Left ventricle myocardium inferior (tissue), 1 donor: ENCODE measurements at regions not wholly inside any gene's neighbourhood (a gene's known extent, or its start where the extent isn't known, plus 50 kb on each side); places are given as distances from the start of the nearest gene placed in this dataset.
"Not testable (repeated sequence)": the region's sequence is repeated elsewhere in the genome, so short reads cannot be mapped to it uniquely, and the experiment has no call there.

Experiments
- DNase-seq: peaks from one replicate; pipeline ENCODE4 v3.0.0-alpha.2; 2020
- H3K27ac ChIP-seq: fragments of 200-600 bp; replicated peaks from 2 replicates; pipeline ENCODE4 v1.8.0; 2021
- H3K27me3 ChIP-seq: fragments of 200-600 bp; 2 replicates; pipeline ENCODE4 v1.8.0; 2021; ENCODE audit warnings: low read depth
- H3K36me3 ChIP-seq: fragments of 200-600 bp; 2 replicates; pipeline ENCODE4 v1.8.0; 2021
- H3K4me1 ChIP-seq: fragments of 200-600 bp; 2 replicates; pipeline ENCODE4 v1.8.0; 2021
- H3K4me3 ChIP-seq: fragments of 200-600 bp; 2 replicates; pipeline ENCODE4 v1.8.0; 2021; ENCODE audit warnings: mild to moderate bottlenecking, moderate library complexity
- H3K9me3 ChIP-seq: fragments of 200-600 bp; replicated peaks from 2 replicates; pipeline ENCODE4 v1.8.0; 2021
- intact Hi-C: fragments of 100-400 bp; cut with micrococcal nuclease; formaldehyde crosslinking; loops from one replicate; pipeline ENCODE4 v1.11.0; 2022
- TF ChIP-seq, protein P1 (sequence below): fragments of 200-600 bp; IDR thresholded peaks from 2 replicates; pipeline ENCODE4 v1.8.0; 2021; ENCODE audit warnings: antibody characterized with exemption, mild to moderate bottlenecking, borderline replicate concordance
- donor health status: DM: no; HTN: yes; CAD: no; lungs with severe emphysema.

GRCh38 chr9:129552064-129552463, 68.8 kb downstream of the C9orf50 start:
- Histone ChIP-seq H3K27me3 (no peaks in the 10 kb centered on the region), H3K27ac (no peak overlapping the region), H3K36me3 (no peaks in the 10 kb centered on the region), H3K4me1 (peaks cover 29% of the 10 kb centered on the region), H3K9me3 (no peaks in the 10 kb centered on the region), H3K4me3 (no peak overlapping the region)
- TF ChIP-seq, protein P1, sequence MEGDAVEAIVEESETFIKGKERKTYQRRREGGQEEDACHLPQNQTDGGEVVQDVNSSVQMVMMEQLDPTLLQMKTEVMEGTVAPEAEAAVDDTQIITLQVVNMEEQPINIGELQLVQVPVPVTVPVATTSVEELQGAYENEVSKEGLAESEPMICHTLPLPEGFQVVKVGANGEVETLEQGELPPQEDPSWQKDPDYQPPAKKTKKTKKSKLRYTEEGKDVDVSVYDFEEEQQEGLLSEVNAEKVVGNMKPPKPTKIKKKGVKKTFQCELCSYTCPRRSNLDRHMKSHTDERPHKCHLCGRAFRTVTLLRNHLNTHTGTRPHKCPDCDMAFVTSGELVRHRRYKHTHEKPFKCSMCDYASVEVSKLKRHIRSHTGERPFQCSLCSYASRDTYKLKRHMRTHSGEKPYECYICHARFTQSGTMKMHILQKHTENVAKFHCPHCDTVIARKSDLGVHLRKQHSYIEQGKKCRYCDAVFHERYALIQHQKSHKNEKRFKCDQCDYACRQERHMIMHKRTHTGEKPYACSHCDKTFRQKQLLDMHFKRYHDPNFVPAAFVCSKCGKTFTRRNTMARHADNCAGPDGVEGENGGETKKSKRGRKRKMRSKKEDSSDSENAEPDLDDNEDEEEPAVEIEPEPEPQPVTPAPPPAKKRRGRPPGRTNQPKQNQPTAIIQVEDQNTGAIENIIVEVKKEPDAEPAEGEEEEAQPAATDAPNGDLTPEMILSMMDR: no peak
- intact Hi-C loops: no loop called here
- DNase-seq: no peak

DNA sequence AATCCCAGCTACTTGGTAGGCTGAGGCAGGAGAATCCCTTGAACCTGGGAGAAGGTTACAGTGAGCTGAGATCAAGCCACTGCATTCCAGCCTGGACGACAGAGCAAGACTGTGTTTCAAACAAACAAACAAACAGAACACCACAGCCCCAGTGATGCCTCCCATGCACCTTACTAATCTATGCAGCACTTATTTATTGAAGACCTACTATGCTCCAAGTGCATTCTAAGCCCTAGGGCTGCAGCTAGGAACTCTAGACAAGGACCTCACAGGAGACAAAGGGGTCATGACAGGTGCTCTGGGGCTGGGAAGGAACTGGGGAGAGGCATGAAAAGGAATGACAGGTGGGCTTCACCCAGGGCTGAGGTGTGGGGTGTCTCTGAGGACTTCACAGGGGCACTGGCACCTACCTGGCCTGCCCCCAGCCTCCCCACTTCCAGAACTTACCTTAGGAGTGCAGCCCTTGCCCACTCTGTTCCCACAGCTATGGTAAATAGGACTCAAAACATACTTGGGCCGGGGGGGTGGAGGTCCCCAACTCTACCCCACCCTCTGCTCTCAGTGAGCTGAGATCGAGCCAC, 69.4 kb downstream of the C9orf50 start:
- Histone ChIP-seq H3K4me1 (peaks cover 29% of the 10 kb centered on the region), H3K36me3 (no peaks in the 10 kb centered on the region), H3K4me3 (no peak overlapping the region), H3K9me3 (no peaks in the 10 kb centered on the region), H3K27me3 (no peaks in the 10 kb centered on the region), H3K27ac (no peak overlapping the region)
- intact Hi-C loops: no loop called here
- TF ChIP-seq, protein P1: no peak
- DNase-seq: no peak

DNA sequence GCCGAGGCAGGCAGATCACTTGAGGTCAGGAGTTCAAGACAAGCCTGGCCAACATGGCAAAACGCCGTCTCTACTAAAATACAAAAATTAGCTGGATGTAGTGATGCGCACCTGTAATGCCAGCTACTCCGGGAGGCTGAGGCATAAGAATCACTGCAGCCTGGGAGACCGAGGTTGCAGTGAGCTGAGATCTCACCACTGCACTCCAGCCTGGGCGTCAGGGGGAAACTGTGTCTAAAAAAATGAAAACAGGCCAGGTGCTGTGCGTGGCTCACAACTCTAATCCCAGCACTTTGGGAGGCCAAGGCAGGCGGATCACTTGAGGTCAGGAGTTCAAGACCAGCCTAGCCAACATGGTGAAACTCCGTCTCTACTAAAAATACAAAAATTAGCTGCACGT, 69.9 kb downstream of the C9orf50 start:
- H3K27me3 ChIP-seq, H3K27ac ChIP-seq, H3K4me3 ChIP-seq, DNase-seq, H3K9me3 ChIP-seq, H3K36me3 ChIP-seq, intact Hi-C loops: not testable (repeated sequence)
- H3K4me1 ChIP-seq: peaks cover 29% of the 10 kb centered on the region

- Histone ChIP-seq H3K4me3 (peak overlapping the region; percentile 67), H3K9me3 (no peaks in the 10 kb centered on the region), H3K4me1 (peaks cover 29% of the 10 kb centered on the region), H3K27me3 (no peaks in the 10 kb centered on the region), H3K36me3 (no peaks in the 10 kb centered on the region), H3K27ac (peak overlapping the region; percentile 82)
- intact Hi-C loops: no loop called here
- TF ChIP-seq, protein P1: no peak
- DNase-seq: peak; percentile 86
Observed at GRCh38 chr9:129550199-129550839, 70.6 kb downstream of the C9orf50 start.

- Histone ChIP-seq H3K27me3 (no peaks in the 10 kb centered on the region), H3K27ac (peak overlapping the region; percentile 82), H3K4me1 (peaks cover 29% of the 10 kb centered on the region), H3K9me3 (no peaks in the 10 kb centered on the region), H3K4me3 (peak overlapping the region; percentile 67), H3K36me3 (no peaks in the 10 kb centered on the region)
- DNase-seq: peak; percentile 46
- intact Hi-C loops: no loop called here
- TF ChIP-seq, protein P1: no peak
Observed at GRCh38 chr9:129549684-129550083, 71.2 kb downstream of the C9orf50 start.

DNA sequence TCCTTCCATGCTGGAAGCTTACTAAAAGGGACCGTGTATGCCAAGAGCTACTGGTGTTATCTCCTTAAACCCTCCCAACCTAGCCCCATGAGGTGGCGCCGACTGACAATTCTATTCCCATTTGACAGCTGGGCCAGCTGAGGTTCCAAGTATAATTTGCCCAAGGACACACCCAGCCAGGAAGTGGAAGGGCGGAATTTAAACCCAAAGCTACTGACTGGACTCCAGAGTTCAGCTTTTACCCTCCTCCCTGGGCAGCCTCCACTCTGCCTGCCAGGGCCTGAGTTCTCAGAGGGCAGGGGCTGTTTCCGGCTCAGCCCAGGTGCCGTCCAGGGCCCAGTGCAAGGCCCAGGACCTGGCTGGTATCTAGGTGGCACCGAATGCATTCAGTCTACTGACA, 71.8 kb downstream of the C9orf50 start:
- DNase-seq: no peak
- H3K27me3 ChIP-seq: no peaks in the 10 kb centered on the region
- H3K9me3 ChIP-seq: no peaks in the 10 kb centered on the region
- intact Hi-C loops: no loop called here
- H3K4me1 ChIP-seq: peaks cover 29% of the 10 kb centered on the region
- no peaks in the 10 kb centered on the region for H3K36me3 ChIP-seq
- TF ChIP-seq, protein P1: no peak
- H3K27ac ChIP-seq: peak overlapping the region; percentile 82
- H3K4me3 ChIP-seq: peak overlapping the region; percentile 67
